ENCODE measurements at regions not wholly inside any gene's neighbourhood (a gene's known extent, or its start where the extent isn't known, plus 50 kb on each side); places are given as distances from the start of the nearest gene placed in this dataset.

DNA sequence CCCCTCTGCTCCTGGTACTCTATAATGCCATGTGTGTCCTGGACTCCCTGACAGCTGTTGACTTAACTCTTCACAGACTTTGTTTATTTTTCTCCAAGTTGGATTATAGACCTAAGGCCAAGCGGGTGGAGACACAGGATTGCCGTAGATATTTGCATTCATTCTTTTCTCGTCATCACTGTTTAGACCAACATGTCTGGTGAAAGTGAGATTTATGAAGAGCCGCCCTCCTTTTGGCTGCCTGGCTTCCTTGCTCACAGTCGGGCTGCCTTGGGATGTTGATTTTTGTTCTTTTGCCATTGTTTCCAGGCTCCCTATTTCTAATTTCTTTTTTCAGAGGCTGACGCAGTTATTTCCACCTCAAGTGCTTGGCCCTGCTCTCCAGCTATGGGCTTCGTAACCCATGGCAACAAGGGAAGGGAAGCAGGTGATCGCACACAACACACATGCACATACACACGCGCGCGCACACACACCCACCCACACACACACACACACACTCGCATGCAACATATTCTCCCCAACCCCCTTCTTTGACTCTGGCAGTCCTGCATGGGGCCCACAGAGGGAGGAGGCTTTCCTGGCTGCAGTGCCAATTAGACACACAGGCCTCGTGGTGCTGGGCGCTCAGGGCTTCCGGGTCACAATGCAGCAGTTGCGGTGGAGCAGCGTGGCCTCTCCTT lies 296.5 kb downstream of the MTX2 start:
- TF ChIP-seq, protein P1, sequence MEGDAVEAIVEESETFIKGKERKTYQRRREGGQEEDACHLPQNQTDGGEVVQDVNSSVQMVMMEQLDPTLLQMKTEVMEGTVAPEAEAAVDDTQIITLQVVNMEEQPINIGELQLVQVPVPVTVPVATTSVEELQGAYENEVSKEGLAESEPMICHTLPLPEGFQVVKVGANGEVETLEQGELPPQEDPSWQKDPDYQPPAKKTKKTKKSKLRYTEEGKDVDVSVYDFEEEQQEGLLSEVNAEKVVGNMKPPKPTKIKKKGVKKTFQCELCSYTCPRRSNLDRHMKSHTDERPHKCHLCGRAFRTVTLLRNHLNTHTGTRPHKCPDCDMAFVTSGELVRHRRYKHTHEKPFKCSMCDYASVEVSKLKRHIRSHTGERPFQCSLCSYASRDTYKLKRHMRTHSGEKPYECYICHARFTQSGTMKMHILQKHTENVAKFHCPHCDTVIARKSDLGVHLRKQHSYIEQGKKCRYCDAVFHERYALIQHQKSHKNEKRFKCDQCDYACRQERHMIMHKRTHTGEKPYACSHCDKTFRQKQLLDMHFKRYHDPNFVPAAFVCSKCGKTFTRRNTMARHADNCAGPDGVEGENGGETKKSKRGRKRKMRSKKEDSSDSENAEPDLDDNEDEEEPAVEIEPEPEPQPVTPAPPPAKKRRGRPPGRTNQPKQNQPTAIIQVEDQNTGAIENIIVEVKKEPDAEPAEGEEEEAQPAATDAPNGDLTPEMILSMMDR (IDR thresholded peaks at IDR 0.05), result no peak
- TF ChIP-seq, protein P2, sequence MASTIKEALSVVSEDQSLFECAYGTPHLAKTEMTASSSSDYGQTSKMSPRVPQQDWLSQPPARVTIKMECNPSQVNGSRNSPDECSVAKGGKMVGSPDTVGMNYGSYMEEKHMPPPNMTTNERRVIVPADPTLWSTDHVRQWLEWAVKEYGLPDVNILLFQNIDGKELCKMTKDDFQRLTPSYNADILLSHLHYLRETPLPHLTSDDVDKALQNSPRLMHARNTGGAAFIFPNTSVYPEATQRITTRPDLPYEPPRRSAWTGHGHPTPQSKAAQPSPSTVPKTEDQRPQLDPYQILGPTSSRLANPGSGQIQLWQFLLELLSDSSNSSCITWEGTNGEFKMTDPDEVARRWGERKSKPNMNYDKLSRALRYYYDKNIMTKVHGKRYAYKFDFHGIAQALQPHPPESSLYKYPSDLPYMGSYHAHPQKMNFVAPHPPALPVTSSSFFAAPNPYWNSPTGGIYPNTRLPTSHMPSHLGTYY (CRISPR knock-in tag; IDR thresholded peaks at IDR 0.05), result no peak

Measured in WTC11 (cell line).